Hematopoietic multipotent progenitor cell treated with erythropoietin and hydrocortisone succinate and interleukin-3 and kit ligand, for 17 days (in vitro differentiated cells): ENCODE measurements at regions not wholly inside any gene's neighbourhood (a gene's known extent, or its start where the extent isn't known, plus 50 kb on each side); places are given as distances from the start of the nearest gene placed in this dataset.

ENCODE experiments used
- DNase-seq: peaks from one replicate; pipeline ENCODE4 v3.0.0-alpha.2; 2015; ENCODE audit warnings: low spot score

GRCh38 chr13:72527333-72527732, 200.1 kb downstream of the MZT1 start:
- DNase-seq: no peak

DNA sequence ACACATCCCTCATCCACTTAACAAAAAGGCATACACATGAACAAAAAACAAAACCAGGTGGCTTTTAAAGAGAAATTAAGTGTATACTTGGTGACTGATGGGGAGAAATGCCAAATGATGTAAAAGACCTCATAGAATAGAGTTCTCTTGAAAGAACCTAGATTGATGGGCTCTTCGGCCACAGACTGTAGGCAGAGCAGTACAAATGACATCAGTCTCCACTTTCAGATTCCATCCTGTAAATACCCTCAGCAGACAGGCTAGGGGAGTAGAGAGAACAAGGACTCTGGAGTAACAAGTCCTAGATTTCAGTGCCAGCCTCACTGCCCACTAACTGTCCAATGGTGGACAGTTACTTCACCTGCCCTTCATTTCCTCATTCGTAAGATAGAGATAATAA, 203.8 kb downstream of the MZT1 start:
- no peak for DNase-seq

- DNase-seq: no peak
These were observed 204.4 kb downstream of the MZT1 start for GRCh38 chr13:72523049-72523448.

GRCh38 chr13:72521940-72522661, 205.3 kb downstream of the MZT1 start:
- no peak for DNase-seq

- DNase-seq: no peak
These were observed 213.3 kb downstream of the MZT1 start for GRCh38 chr13:72514146-72514545.

- no peak for DNase-seq
These were observed 219.0 kb downstream of the MZT1 start for GRCh38 chr13:72508392-72508791.

GRCh38 chr13:72507416-72508199, 219.8 kb downstream of the MZT1 start:
- DNase-seq: no peak

- no peak for DNase-seq
These were observed 220.7 kb downstream of the MZT1 start for GRCh38 chr13:72506706-72507105.

- no peak for DNase-seq
These were observed 222.1 kb downstream of the MZT1 start for GRCh38 chr13:72505376-72505775.

- DNase-seq: no peak
These were observed 223.1 kb downstream of the MZT1 start for GRCh38 chr13:72504131-72504841.

DNA sequence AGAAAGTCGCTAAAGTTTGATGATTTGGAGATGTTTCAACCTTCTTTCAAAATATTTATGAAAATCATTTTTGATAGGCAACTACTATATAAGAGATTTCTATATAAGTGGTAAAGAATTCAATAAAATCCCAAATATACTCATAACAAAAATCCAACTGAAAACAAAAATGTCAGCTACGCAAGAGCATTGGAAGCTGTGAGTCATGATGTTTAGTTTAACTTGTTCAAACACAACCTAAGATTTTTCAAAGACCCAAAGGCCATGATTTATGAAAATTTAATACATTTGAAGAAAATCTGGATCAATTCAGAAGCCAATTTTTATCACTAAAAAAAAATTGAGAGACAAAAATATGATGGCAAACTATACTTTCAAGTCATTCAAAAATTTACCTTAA, 226.6 kb downstream of the MZT1 start:
- DNase-seq: no peak

DNA sequence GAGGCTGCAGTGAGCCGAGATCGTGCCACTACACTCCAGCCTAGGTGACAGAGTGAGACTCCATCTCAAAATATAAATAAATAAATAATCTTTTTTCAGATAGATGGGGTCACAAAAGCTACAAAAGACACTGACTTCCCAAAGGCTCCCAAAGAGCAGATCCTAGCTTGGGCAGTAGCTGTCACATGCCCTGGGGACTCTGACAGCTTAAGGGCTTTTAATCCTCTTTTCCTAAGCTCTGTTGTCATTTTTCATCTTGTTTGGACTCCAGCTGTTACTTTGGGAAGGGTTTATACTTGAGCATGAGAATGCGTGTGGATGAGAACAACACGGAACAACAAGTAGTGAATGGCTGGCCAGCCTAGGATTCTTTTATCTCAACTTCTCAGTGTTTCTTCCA, 231.7 kb downstream of the MZT1 start:
- DNase-seq: no peak

DNA sequence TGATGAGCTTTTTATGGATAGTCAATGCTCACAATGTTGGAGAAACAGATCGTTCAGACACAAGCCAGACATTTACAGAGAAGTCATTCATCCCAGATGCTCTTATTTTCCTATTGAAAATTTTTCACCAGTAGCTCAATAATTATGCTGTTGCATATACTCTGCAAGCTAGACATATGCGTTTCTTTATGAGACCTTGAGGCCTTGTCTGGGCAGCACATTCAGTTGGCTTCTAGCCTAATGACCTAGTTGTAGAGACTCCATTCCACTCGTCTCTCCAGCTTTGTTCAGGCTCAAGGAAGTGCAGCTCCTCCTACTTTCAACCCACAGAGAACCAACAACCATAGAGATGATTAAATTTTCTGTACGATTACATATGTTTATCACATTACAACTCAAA, 237.7 kb downstream of the MZT1 start:
- DNase-seq: no peak

GRCh38 chr13:72473321-72473720, 254.1 kb downstream of the MZT1 start:
- no peak for DNase-seq

DNA sequence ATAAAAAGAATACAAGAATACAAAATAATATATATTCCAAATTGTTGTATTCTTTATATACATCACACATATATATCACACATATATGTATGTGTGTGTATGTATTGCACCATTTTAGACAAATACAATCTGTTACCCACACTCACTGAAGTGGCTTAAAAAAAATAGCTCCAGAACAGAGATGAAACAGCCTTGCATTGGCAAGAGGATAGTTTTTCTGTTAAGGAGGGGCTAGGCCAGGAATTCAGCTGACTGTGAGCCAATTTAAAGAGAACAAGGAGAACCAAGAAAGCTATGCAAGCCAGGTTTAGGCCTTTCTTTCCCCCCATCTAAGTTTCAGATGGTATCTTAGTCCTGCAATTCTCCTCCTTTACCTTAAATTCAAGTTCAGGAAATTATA, 257.5 kb downstream of the MZT1 start:
- no peak for DNase-seq

GRCh38 chr13:72463561-72463960, 263.9 kb downstream of the MZT1 start:
- no peak for DNase-seq

DNA sequence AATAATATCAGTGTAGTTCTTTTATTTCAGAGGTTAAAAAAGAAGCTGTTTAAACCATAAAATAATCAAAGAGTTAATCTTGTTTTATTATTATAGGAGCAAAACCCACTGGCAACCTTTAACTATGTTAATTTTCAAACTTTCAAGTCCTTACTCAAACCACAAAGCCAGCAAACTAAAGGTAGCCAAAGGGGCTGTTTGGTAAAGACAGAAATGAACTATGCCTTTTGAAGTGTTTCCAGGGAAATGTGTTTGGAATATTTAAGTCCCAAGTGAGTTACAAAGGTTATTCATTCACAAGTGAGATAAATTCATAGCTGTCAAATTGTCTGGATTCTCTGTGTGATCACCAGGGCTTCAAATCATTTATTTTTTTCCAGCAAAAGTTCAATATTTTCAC, 264.7 kb downstream of the MZT1 start:
- DNase-seq: no peak

DNA sequence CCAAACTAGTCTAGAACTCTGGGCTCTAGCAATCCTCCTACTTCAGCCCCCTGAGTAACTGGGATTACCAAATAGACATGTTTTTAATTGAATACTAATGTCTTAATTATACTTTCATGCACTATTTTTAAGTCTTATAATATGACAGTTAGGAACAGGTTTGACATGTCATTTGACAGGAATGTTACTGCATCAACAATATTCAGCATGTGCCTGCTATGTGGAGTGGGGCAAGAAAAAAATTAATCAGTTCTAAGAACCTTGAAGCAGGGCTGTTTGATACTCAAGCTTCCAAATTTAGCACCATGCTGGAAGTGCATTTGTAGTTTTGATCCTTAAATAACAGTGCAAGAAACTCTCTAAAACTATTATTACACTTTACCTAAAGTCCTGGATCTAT, 265.3 kb downstream of the MZT1 start:
- DNase-seq: no peak

- no peak for DNase-seq
These were observed 268.7 kb downstream of the MZT1 start for GRCh38 chr13:72458701-72459100.

GRCh38 chr13:72457151-72457550, 270.3 kb downstream of the MZT1 start:
- no peak for DNase-seq

DNA sequence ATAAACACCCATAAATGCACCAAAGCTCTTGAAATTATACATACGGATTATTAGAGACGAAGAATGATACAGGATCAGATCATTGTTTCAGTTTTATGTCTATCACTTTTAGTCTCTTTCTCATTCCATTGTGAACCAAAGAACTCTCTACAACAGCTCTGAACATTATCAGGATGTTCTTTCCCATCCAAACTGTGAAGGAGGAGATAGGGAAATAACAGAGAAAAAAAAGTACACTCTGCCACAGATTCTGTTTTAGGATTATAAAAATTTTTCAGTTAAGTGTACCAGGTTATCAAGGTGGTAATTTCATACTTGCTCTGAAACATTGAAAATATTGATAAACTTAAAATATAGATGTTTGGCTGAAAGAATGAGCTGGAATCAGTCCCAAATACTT, 270.9 kb downstream of the MZT1 start:
- no peak for DNase-seq

GRCh38 chr13:72453161-72453560, 274.3 kb downstream of the MZT1 start:
- no peak for DNase-seq

DNA sequence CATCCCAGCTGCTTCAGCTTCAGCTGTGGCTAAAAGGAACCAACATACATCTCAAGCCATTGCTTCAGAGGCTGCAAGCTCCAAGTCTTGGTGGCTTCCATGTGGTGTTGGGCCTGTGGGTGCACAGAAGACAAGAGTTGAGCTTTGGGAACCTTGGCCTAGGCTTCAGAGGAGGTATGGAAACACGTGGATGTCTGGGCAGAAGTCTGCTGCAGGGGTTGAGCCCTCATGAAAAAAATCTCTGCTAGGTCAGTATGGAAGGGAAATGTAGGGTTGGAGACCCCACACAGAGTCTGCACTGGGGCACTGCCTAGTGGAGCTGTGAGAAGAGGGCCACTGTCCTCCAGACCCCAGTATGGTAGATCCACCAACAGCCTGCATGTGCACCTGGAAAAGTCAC, 279.3 kb downstream of the MZT1 start:
- DNase-seq: no peak
